ENCODE measurements at regions not wholly inside any gene's neighbourhood (a gene's known extent, or its start where the extent isn't known, plus 50 kb on each side); places are given as distances from the start of the nearest gene placed in this dataset.
"Not testable (repeated sequence)": the region's sequence is repeated elsewhere in the genome, so short reads cannot be mapped to it uniquely, and the experiment has no call there.

GRCh38 chr5:98363157-98363556 lies 410.3 kb upstream of the RGMB start:
- no peak for DNase-seq (ENCODE audit: extremely low spot score)
- ChIA-PET CTCF (interaction anchor here (1.1 kb wide), 2 partner anchors 8 to 13 kb away, joined by 3 read pairs; no protein-coding TSS in a partner anchor), POLR2A (no interaction called here)
- TF ChIP-seq, protein P1, sequence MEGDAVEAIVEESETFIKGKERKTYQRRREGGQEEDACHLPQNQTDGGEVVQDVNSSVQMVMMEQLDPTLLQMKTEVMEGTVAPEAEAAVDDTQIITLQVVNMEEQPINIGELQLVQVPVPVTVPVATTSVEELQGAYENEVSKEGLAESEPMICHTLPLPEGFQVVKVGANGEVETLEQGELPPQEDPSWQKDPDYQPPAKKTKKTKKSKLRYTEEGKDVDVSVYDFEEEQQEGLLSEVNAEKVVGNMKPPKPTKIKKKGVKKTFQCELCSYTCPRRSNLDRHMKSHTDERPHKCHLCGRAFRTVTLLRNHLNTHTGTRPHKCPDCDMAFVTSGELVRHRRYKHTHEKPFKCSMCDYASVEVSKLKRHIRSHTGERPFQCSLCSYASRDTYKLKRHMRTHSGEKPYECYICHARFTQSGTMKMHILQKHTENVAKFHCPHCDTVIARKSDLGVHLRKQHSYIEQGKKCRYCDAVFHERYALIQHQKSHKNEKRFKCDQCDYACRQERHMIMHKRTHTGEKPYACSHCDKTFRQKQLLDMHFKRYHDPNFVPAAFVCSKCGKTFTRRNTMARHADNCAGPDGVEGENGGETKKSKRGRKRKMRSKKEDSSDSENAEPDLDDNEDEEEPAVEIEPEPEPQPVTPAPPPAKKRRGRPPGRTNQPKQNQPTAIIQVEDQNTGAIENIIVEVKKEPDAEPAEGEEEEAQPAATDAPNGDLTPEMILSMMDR (IDR thresholded peaks at IDR 0.05; ENCODE audit: control extremely low read depth, extremely low read depth, low read depth, missing control alignments) = no peak

GRCh38 chr5:98364549-98364948 lies 408.9 kb upstream of the RGMB start:
- POLR2A ChIA-PET = no interaction called here
- no peak for DNase-seq (ENCODE audit: extremely low spot score)
- TF ChIP-seq, protein P1 (IDR thresholded peaks at IDR 0.05; ENCODE audit: control extremely low read depth, extremely low read depth, low read depth, missing control alignments) = no peak
- CTCF ChIA-PET = interaction anchor here (1.0 to 1.6 kb wide), 3 partner anchors 9 to 13 kb away, joined by 3 to 5 read pairs (median 4); no protein-coding TSS in a partner anchor

- ChIA-PET CTCF (interaction anchor here (1.0 to 1.6 kb wide), 2 partner anchors 9 to 12 kb away, joined by 4 to 5 read pairs; no protein-coding TSS in a partner anchor), POLR2A (no interaction called here)
- TF ChIP-seq, protein P1 (IDR thresholded peaks at IDR 0.05; ENCODE audit: control extremely low read depth, extremely low read depth, low read depth, missing control alignments) = no peak
- no peak for DNase-seq (ENCODE audit: extremely low spot score)
These were observed 408.3 kb upstream of the RGMB start for GRCh38 chr5:98365126-98365525.

GRCh38 chr5:98368141-98368540 lies 405.3 kb upstream of the RGMB start:
- ChIA-PET CTCF (no interaction called here), POLR2A (no interaction called here)
- TF ChIP-seq, protein P1 (IDR thresholded peaks at IDR 0.05; ENCODE audit: control extremely low read depth, extremely low read depth, low read depth, missing control alignments) = no peak
- DNase-seq (ENCODE audit: extremely low spot score) = no peak

DNA sequence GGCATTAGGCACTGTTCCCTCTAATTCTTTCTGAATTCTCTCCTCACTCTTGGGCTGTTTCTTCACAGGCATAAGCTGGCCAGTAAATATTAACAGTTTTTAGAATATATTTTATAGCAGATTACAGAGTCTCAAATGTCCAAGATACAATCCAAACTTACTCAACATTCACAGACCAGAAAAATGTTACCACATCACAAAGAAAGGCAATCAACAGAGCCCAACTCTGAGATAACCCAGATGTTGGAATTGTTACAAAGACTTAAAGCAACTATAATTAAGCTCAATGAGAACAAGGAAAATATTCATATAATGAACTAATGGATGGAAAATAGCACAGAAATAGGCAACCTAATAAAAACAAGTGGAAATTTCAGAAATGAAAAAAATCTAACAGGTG lies 401.1 kb upstream of the RGMB start:
- no peak for DNase-seq (ENCODE audit: extremely low spot score)
- POLR2A ChIA-PET = no interaction called here
- TF ChIP-seq, protein P1 (IDR thresholded peaks at IDR 0.05; ENCODE audit: control extremely low read depth, extremely low read depth, low read depth, missing control alignments) = no peak
- CTCF ChIA-PET = no interaction called here

DNA sequence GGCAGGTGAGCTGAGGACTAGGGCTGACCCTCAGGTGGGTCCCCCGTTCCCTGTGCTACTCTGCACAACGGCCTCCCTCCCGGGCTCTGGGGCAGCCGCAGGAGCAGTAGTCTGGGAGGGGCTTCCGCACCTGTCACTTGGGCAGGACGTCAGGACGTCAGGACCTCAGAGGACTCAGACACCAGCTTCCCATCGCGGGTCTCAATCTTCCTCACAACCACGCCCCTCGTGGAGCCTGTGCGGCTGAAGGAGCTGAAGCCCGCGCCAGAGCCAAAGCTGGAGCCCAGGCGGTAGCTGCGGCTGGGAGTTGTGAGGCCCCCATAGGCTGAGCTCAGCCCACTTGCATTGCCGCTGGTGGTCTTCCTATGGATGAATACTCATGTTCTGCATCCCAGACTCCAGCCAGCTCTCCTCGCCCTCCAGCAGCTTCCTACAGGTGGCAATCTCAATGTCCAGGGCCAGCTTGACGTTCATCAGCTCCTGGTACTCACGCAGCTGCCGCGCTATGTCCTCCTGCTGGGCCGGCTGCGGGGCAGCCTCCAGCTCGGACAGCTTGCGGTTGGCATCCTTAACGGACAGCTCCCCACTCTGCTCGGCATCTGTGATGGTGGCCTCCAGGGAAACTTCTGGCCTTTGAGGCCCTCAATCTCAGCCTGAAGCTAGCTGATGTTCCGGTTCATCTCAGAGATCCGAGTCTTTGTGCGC lies 381.4 kb upstream of the RGMB start:
- CTCF ChIA-PET = interaction anchor here (0.8 to 1.7 kb wide), 4 partner anchors 14 to 377 kb away, joined by 3 to 4 read pairs (median 3); no protein-coding TSS in a partner anchor
- TF ChIP-seq, protein P1 (IDR thresholded peaks at IDR 0.05; ENCODE audit: control extremely low read depth, extremely low read depth, low read depth, missing control alignments) = no peak
- no peak for DNase-seq (ENCODE audit: extremely low spot score)
- POLR2A ChIA-PET = no interaction called here

GRCh38 chr5:98393205-98393604 lies 380.3 kb upstream of the RGMB start:
- CTCF ChIA-PET = interaction anchor here (1.0 to 1.4 kb wide), 3 partner anchors 11 to 19 kb away, joined by 3 to 4 read pairs (median 3); no protein-coding TSS in a partner anchor
- DNase-seq (ENCODE audit: extremely low spot score); POLR2A ChIA-PET: not testable (repeated sequence)

All from GM10248 (cell line).